ENCODE measurements at regions not wholly inside any gene's neighbourhood (a gene's known extent, or its start where the extent isn't known, plus 50 kb on each side); places are given as distances from the start of the nearest gene placed in this dataset.

DNA sequence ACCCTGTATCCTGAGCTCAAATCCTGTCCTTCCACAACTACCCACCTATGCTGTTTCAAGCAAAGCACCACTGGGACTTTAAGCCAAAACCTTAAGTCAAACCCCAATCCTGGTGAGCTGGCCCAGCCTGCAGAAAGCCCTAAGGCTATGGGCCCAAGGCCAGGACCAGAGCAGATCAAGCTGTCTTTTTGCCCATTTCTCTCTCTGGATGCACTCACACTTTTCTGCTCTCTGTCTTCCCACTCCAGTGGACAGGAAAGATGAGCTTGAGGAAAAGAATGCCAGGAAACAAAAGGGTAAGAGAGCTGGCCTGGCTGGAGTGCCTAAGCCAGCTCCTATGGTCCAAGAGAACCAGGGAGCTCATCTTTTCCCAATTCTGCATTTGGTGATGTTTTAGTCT lies 284.3 kb upstream of the ISX start:
- intact Hi-C loops (cut with DNase I): no loop called here
- Histone ChIP-seq H3K27ac (no peak overlapping the region), H3K9me3 (peaks cover 0 to 3% (median 0%) of the 10 kb centered on the region in 4 donors), H3K4me3 (no peak overlapping the region), H3K36me3 (no peaks in the 10 kb centered on the region), H3K27me3 (no peaks in the 10 kb centered on the region), H3K4me1 (no peaks in the 10 kb centered on the region)
- no peak for DNase-seq
- no peak for TF ChIP-seq POLR2AphosphoS5 (IDR thresholded peaks at IDR 0.05)
- TF ChIP-seq POLR2A (IDR thresholded peaks at IDR 0.05): no peak
- TF ChIP-seq EP300 (IDR thresholded peaks at IDR 0.05): no peak
- TF ChIP-seq, protein P1, sequence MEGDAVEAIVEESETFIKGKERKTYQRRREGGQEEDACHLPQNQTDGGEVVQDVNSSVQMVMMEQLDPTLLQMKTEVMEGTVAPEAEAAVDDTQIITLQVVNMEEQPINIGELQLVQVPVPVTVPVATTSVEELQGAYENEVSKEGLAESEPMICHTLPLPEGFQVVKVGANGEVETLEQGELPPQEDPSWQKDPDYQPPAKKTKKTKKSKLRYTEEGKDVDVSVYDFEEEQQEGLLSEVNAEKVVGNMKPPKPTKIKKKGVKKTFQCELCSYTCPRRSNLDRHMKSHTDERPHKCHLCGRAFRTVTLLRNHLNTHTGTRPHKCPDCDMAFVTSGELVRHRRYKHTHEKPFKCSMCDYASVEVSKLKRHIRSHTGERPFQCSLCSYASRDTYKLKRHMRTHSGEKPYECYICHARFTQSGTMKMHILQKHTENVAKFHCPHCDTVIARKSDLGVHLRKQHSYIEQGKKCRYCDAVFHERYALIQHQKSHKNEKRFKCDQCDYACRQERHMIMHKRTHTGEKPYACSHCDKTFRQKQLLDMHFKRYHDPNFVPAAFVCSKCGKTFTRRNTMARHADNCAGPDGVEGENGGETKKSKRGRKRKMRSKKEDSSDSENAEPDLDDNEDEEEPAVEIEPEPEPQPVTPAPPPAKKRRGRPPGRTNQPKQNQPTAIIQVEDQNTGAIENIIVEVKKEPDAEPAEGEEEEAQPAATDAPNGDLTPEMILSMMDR (IDR thresholded peaks at IDR 0.05): no peak

DNA sequence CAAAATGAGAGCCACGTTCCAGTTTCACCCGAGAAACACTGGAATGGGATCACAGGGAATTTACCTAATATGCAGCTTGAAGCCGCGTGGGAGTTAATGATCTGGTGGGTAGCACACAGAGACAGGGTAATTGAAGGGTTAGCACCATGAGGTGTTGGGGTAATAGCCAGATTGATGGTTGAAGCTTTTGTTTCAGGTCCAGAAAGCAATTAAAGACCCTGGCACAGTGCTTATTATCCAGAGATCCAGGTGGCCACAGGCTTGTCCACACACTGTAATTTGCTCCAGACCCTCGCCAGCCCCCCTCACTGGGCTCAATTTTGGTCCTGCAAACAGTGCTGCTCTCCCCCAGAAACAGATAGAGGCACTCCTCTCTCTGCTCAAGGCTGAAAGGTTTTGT lies 282.5 kb upstream of the ISX start:
- no peak overlapping the region for H3K27ac ChIP-seq
- 66 to 84% methylated on average over 5 of the region's 5 CpGs for WGBS, 2 donors
- H3K27me3 ChIP-seq: no peaks in the 10 kb centered on the region
- H3K36me3 ChIP-seq: no peaks in the 10 kb centered on the region
- no peak overlapping the region for H3K4me3 ChIP-seq
- no peaks in the 10 kb centered on the region for H3K9me3 ChIP-seq
- TF ChIP-seq, protein P1 (IDR thresholded peaks at IDR 0.05): no peak
- TF ChIP-seq EP300 (IDR thresholded peaks at IDR 0.05) (no peak), POLR2AphosphoS5 (IDR thresholded peaks at IDR 0.05) (no peak), POLR2A (IDR thresholded peaks at IDR 0.05) (no peak)
- no peaks in the 10 kb centered on the region for H3K4me1 ChIP-seq
- DNase-seq: no peak
- intact Hi-C loops (cut with DNase I): no loop called here

DNA sequence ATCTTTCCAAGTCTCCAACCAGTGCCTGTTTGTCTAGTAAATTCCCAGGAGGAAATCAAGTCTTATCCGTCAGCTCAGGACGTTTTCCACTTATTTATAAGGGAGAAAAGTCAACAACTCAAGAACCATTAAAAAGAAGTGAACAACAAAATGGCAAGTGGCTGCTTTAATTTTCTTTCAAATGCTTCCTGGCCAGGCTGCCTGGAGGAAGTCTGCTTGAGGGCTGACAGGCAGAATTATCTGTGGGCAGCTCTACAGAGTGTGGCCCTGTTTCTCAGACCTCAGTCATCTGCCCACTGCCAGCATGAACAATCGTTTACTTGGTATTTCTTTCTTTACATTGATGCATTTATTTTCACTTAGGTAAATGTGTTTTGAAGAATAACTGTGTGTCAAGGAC lies 281.9 kb upstream of the ISX start:
- TF ChIP-seq EP300 (IDR thresholded peaks at IDR 0.05) (no peak), POLR2AphosphoS5 (IDR thresholded peaks at IDR 0.05) (no peak), POLR2A (IDR thresholded peaks at IDR 0.05) (no peak)
- TF ChIP-seq, protein P1 (IDR thresholded peaks at IDR 0.05): no peak
- WGBS, 2 donors: 9 to 15% methylated on average over 3 of the region's 3 CpGs
- intact Hi-C loops (cut with DNase I): no loop called here
- Histone ChIP-seq H3K4me3 (no peak overlapping the region), H3K27me3 (no peaks in the 10 kb centered on the region), H3K4me1 (no peaks in the 10 kb centered on the region), H3K9me3 (no peaks in the 10 kb centered on the region), H3K27ac (no peak overlapping the region), H3K36me3 (no peaks in the 10 kb centered on the region)
- DNase-seq: no peak

DNA sequence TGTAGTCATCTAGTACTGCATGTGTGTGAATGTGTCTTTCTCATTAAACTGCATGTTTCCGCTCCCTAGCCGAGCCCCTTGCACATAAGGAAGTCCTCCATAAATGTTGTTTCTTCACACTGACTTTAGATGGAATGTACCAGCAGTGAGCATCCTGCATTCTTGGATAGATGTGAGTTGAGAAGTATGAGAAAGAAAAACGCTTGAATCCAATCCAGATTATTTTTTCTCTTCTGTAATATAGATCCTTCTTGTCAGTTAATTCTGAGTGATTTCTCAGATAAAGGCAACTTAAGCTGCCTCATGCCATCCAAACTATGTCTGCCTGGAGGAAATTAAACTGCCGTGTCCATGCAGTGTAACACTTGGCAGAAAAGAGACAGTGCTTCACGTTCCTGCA lies 268.1 kb upstream of the ISX start:
- H3K36me3 ChIP-seq: no peaks in the 10 kb centered on the region
- 77 to 81% methylated on average over 5 of the region's 5 CpGs for WGBS, 2 donors
- no peaks in the 10 kb centered on the region for H3K9me3 ChIP-seq
- H3K4me3 ChIP-seq: no peak overlapping the region
- intact Hi-C loops (cut with DNase I): loop anchor here (10.0 kb wide), 1 partner anchor 63 kb away; no protein-coding TSS in a partner anchor
- H3K27ac ChIP-seq: no peak overlapping the region
- TF ChIP-seq EP300 (IDR thresholded peaks at IDR 0.05): no peak
- TF ChIP-seq, protein P1 (IDR thresholded peaks at IDR 0.05): no peak
- TF ChIP-seq POLR2A (IDR thresholded peaks at IDR 0.05): no peak
- no peak for TF ChIP-seq POLR2AphosphoS5 (IDR thresholded peaks at IDR 0.05)
- no peak for DNase-seq
- peaks cover 0 to 15% (median 8%) of the 10 kb centered on the region in 4 donors for H3K4me1 ChIP-seq
- H3K27me3 ChIP-seq: peaks cover 0 to 9% (median 3%) of the 10 kb centered on the region in 3 donors

DNA sequence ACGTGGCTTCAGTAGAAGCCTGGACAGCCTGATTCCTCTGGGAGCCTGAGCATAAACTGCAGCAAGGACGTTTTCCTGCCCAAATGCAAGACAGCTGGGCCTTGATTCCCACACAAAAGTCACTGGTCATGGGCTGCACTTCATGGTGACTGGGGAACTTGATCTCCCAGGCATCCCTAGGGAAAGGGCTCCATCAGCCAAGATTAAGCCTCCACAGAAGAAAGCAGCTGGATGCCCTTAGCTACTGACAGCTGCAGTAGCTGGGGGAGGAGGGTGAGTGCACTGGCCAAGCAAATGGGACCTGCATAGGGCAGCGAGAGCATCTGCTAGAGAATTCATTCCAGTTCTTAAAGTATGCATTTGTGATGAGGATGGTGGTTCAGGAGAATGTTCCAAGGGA lies 267.4 kb upstream of the ISX start:
- H3K4me3 ChIP-seq: no peak overlapping the region
- no peaks in the 10 kb centered on the region for H3K9me3 ChIP-seq
- H3K36me3 ChIP-seq: no peaks in the 10 kb centered on the region
- peaks cover 0 to 9% (median 3%) of the 10 kb centered on the region in 3 donors for H3K27me3 ChIP-seq
- intact Hi-C loops (cut with DNase I): loop anchor here (10.0 kb wide), 1 partner anchor 64 kb away; no protein-coding TSS in a partner anchor
- DNase-seq: no peak
- peaks cover 0 to 15% (median 8%) of the 10 kb centered on the region in 4 donors for H3K4me1 ChIP-seq
- no peak for TF ChIP-seq POLR2A (IDR thresholded peaks at IDR 0.05)
- TF ChIP-seq, protein P1 (IDR thresholded peaks at IDR 0.05): no peak
- no peak for TF ChIP-seq EP300 (IDR thresholded peaks at IDR 0.05)
- no peak for TF ChIP-seq POLR2AphosphoS5 (IDR thresholded peaks at IDR 0.05)
- 58 to 59% methylated on average over 3 of the region's 3 CpGs for WGBS, 2 donors
- no peak overlapping the region for H3K27ac ChIP-seq
